ENCODE measurements at regions not wholly inside any gene's neighbourhood (a gene's known extent, or its start where the extent isn't known, plus 50 kb on each side); places are given as distances from the start of the nearest gene placed in this dataset.

DNA sequence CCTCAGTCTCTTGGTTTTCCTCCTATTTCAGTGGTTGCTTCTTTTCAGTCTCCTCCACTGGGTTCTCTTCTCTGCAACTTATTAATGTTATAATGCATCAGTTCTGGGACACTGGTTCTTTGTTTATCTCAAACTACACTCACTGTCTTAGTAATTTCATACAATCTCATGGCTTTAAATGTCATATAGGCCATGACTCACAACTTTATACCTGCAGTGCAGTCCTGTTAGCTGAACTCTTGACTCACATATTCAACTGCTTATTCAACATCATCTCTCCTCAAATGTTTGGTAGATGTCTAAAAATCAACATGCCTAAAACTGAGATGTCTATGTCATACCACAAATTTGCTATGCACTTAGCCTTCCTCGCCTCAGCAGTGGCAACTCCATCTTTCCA lies 101.2 kb upstream of the PALS2 start:
- TF ChIP-seq SNAI2 (CRISPR knock-in tag; IDR thresholded peaks at IDR 0.05) (no peak), TCF4 (CRISPR knock-in tag; IDR thresholded peaks at IDR 0.05; ENCODE audit: borderline replicate concordance) (no peak)
